Heart right ventricle (tissue), 16 donors: ENCODE measurements at regions not wholly inside any gene's neighbourhood (a gene's known extent, or its start where the extent isn't known, plus 50 kb on each side); places are given as distances from the start of the nearest gene placed in this dataset.
A peak's percentile ranks its signal among the peaks of the same experiment; 100 is the strongest.

ENCODE experiments used
- ATAC-seq, 8 donors: fragments of 200-7000 bp; cut with Tn5 transposase; one replicate each; pipeline ENCODE4 v1.9.1; 2020; ENCODE audit warnings: mild to moderate bottlenecking in 8 of 8, moderate library complexity in 8 of 8, moderate number of reproducible peaks in 1 of 8
- DNase-seq, 2 donors: peaks; one replicate each; pipeline ENCODE4 v3.0.0-alpha.2; 2020
- H3K27ac ChIP-seq, 10 donors: fragments of 200-600 bp; sonication (generic) in 2 of 10; one replicate each; pipeline versions ENCODE4 v1.5.0 to v1.8.0; 2020 to 2022; ENCODE audit warnings: mild to moderate bottlenecking in 3 of 10
- H3K27me3 ChIP-seq, 7 donors: fragments of 200-600 bp; one replicate each; pipeline ENCODE4 v1.8.0; 2021 to 2022; ENCODE audit warnings: mild to moderate bottlenecking in 2 of 7
- H3K36me3 ChIP-seq, 9 donors: fragments of 200-600 bp; sonication (generic) in 1 of 9; one replicate each; pipeline versions ENCODE4 v1.5.0 to v1.8.0; 2020 to 2022; ENCODE audit warnings: mild to moderate bottlenecking in 2 of 9
- H3K4me1 ChIP-seq, 9 donors: fragments of 200-600 bp; sonication (generic) in 1 of 9; one replicate each; pipeline versions ENCODE4 v1.5.0 to v1.8.0; 2020 to 2022; ENCODE audit warnings: mild to moderate bottlenecking in 4 of 9
- H3K4me3 ChIP-seq, 10 donors: fragments of 200-600 bp; sonication (generic) in 2 of 10; one replicate each; pipeline versions ENCODE4 v1.5.0 to v1.8.0; 2020 to 2022; ENCODE audit warnings: mild to moderate bottlenecking in 7 of 10, moderate library complexity in 2 of 10
- H3K9me3 ChIP-seq, 11 donors: fragments of 200-600 bp in 10 of 11; sonication (generic) in 2 of 11; one replicate each; pipeline versions ENCODE4 v1.5.0 to v1.8.0; 2013 to 2022; ENCODE audit warnings: mild to moderate bottlenecking in 2 of 11, control low read depth in 1 of 11, moderate library complexity in 1 of 11
- WGBS, 2 donors: extraction: QIAGEN DNeasy Blood & Tissue Kit; methylation state at CpG; one replicate each; pipeline ENCODE4 v1.1.7; 2013; ENCODE audit warnings: inconsistent platforms in 1 of 2; 5-methylcytosine and 5-hydroxymethylcytosine counted together
- intact Hi-C, 10 donors: fragments of 100-400 bp; cut with DNase I; formaldehyde crosslinking; loops; one replicate each; pipeline versions ENCODE4 v1.11.1 to v1.14.2; 2022
- TF ChIP-seq, protein P1 (sequence below), 9 donors: fragments of 200-600 bp; sonication (generic) in 2 of 9; IDR thresholded peaks; one replicate each; pipeline versions ENCODE4 v1.5.0 to v1.8.0; 2021 to 2022; ENCODE audit warnings: antibody characterized with exemption in 9 of 9, mild to moderate bottlenecking in 5 of 9, moderate library complexity in 1 of 9
- donor health status: Arrhythmogenic right ventricular cardiomyopathy.
- donor health status: ischemic (EF 13 %, LVEDD 7.1; RV severe dilation, severe dysfunction).
- donor health status: healthy with polysubstance abuse.
- donor health status: DM: no; HTN: yes; CAD: no.
- donor health status: DM: no; HTN: no; CAD: no.
- donor health status: ischemic (EF 25% LVEDD 6.9; RV normal size, moderate dysfunction).
- donor health status: ischemic (EF 25% LVEDD 5.7; RV mildly dilated, moderate dysfunction).
- donor health status: healthy.
- donor health status: DM: yes; HTN: yes; CAD: no.
- donor health status: Ischemic cardiomyopathy.
- donor health status: ischemic (EF 35%, LVEDD 5.7; RV mildly dilated, moderate dysfunction).
- donor health status: nonischemic (EF 11% LVEDD 7.7; RV severe dilation, severe dysfunction).
- donor health status: DM: yes; HTN: yes; CAD: no.
- donor health status: PGD.
- donor health status: ischemic (EF 29% LVEDD 5.4; RV normal size, mild dysfunction).
- donor health status: nonischemic (EF 23%, LVEDD 6.1; RV moderate dilation, normal function).

DNA sequence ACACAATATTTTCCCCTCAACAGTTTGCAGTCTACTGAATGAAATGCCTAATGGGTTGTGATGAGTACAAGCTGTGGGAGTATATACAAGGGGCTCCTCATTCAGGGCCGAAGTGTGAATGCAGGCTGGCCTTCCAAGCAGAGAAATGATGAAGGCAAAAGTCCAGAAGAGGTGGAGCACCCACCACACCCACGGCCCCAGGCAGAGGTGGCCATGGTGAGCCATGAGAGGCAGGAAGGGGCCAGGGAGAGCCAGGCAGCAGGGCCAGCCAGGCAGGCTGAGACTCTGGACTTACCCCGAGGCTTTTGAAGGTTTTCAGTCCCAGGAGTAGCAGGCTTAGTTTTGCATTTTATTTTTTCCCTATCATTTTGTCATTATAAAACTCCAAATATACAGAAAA, 218.1 kb downstream of the AUH start:
- intact Hi-C loops = no loop called here
- Histone ChIP-seq H3K4me3 (no peak overlapping the region), H3K27me3 (no peaks in the 10 kb centered on the region), H3K27ac (no peak overlapping the region), H3K9me3 (no peaks in the 10 kb centered on the region), H3K4me1 (peaks cover 0 to 25% (median 0%) of the 10 kb centered on the region in 9 donors), H3K36me3 (no peaks in the 10 kb centered on the region)
- TF ChIP-seq, protein P1, sequence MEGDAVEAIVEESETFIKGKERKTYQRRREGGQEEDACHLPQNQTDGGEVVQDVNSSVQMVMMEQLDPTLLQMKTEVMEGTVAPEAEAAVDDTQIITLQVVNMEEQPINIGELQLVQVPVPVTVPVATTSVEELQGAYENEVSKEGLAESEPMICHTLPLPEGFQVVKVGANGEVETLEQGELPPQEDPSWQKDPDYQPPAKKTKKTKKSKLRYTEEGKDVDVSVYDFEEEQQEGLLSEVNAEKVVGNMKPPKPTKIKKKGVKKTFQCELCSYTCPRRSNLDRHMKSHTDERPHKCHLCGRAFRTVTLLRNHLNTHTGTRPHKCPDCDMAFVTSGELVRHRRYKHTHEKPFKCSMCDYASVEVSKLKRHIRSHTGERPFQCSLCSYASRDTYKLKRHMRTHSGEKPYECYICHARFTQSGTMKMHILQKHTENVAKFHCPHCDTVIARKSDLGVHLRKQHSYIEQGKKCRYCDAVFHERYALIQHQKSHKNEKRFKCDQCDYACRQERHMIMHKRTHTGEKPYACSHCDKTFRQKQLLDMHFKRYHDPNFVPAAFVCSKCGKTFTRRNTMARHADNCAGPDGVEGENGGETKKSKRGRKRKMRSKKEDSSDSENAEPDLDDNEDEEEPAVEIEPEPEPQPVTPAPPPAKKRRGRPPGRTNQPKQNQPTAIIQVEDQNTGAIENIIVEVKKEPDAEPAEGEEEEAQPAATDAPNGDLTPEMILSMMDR (IDR thresholded peaks at IDR 0.05) = no peak
- no peak for ATAC-seq
- DNase-seq = no peak
- WGBS, 2 donors = 80 to 88% methylated on average over 3 of the region's 3 CpGs

DNA sequence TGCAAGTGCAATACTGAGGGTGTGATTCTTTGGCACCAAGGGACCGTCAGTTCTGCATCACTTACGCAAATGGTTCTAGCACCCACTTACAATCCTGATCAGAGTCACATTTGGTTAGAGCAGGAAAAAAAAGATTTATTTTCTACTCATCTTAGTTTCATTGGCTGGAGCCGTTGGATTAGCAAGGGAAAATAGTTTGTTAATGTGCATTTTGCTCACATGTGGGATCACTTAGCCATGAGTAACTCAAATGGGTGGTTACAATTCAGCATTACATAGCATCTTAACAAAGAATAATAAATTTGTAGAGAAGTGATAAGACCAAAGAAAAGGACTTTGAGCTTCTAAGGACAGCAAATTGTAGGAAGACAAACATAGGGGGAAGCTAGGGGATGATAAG, 216.9 kb downstream of the AUH start:
- TF ChIP-seq, protein P1 (IDR thresholded peaks at IDR 0.05) = no peak
- Histone ChIP-seq H3K4me3 (no peak overlapping the region), H3K9me3 (peaks cover 0 to 11% (median 0%) of the 10 kb centered on the region in 11 donors), H3K27me3 (no peaks in the 10 kb centered on the region), H3K27ac (no peak overlapping the region), H3K4me1 (peaks cover 0 to 28% (median 0%) of the 10 kb centered on the region in 9 donors), H3K36me3 (no peaks in the 10 kb centered on the region)
- 94% methylated on average over 3 of the region's 3 CpGs for WGBS, 2 donors
- DNase-seq (no peak), ATAC-seq (no peak)
- intact Hi-C loops = no loop called here

DNA sequence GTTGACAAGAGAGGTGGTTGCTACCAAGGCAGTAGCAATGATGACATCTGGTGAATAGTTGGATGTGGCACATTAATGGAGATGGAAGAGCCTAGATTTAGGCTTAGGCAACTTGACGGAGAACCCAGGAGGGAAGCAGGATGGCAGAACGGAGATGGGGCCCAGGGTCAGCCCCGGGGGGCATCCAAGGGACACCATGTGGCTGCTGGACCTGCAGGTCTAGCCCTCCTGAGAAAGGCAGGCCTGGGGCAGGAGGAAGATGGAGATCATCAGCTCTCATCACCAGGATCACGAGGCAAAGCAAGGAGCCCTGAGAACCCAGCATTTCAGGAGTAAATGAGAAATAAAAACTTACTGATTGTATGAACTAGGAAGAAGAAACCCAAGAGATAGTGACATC, 216.2 kb downstream of the AUH start:
- Histone ChIP-seq H3K36me3 (no peaks in the 10 kb centered on the region), H3K4me1 (peaks cover 0 to 34% (median 0%) of the 10 kb centered on the region in 9 donors), H3K27ac (no peak overlapping the region), H3K4me3 (no peak overlapping the region), H3K9me3 (peaks cover 0 to 12% (median 0%) of the 10 kb centered on the region in 11 donors), H3K27me3 (no peaks in the 10 kb centered on the region)
- intact Hi-C loops = no loop called here
- ATAC-seq (no peak), DNase-seq (no peak)
- WGBS, 2 donors = 92 to 94% methylated on average over 4 of the region's 4 CpGs
- TF ChIP-seq, protein P1 (IDR thresholded peaks at IDR 0.05) = no peak

DNA sequence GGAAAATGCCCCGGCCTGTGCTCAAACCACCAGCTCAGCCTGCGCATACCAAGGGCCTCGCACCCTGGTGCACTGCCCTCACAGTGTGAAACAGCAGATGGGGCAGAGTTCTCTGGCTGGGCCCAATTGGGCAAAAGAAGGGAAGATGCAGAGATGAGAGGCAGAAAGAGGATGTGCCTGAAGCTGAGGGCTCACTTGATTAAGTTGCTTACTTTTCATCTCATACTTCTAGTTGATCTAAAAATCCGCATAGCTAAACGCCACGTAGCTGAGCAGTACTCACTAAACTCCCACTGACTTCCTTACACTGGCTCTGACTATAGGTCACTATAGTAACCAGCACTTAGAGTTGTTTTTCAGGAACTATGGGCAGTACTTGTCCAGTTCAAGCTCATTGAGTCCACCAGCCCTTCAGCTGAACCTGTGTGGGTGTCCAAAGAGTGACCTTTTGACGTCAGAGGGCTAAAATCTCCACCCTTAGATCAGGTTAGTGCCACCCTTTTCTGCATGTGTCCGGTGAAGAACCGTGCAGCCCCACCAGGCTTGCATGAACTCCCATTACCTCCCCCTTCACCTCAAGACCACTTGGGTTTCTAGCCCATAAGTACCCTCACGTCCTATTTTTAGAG, 215.2 kb downstream of the AUH start:
- peak overlapping the region in 1 of 10 donors; percentile 40 for H3K27ac ChIP-seq
- H3K9me3 ChIP-seq = peaks cover 0 to 12% (median 0%) of the 10 kb centered on the region in 11 donors
- ATAC-seq (peak in 3 of 8 donors; percentile 34 to 55 (median 47)), DNase-seq (no peak)
- intact Hi-C loops = no loop called here
- TF ChIP-seq, protein P1 (IDR thresholded peaks at IDR 0.05) = no peak
- H3K4me3 ChIP-seq = no peak overlapping the region
- no peaks in the 10 kb centered on the region for H3K36me3 ChIP-seq
- WGBS, 2 donors = 85 to 86% methylated on average over 10 of the region's 10 CpGs
- H3K4me1 ChIP-seq = peaks cover 0 to 44% (median 0%) of the 10 kb centered on the region in 9 donors
- no peaks in the 10 kb centered on the region for H3K27me3 ChIP-seq
